ENCODE measurements at regions not wholly inside any gene's neighbourhood (a gene's known extent, or its start where the extent isn't known, plus 50 kb on each side); places are given as distances from the start of the nearest gene placed in this dataset.

- no peaks in the 10 kb centered on the region; the same call in 1 of the 2 replicates for H3K9me2 ChIP-seq (ENCODE audit: insufficient read depth)
- H2AFZ ChIP-seq, result no peak overlapping the region
- no peaks in the 10 kb centered on the region for H3K36me3 Mint-ChIP-seq (ENCODE audit: low read depth)
- no peaks in the 10 kb centered on the region for H3K36me3 ChIP-seq (ENCODE audit: insufficient read depth)
- DNase-seq (ENCODE audit: low spot score) (peak; percentile 18), ATAC-seq (peak; percentile 32; the same call in 2 of the 3 replicates)
- no peaks in the 10 kb centered on the region for H4K20me1 ChIP-seq (replicated peaks; ENCODE audit: insufficient read depth)
- H3F3A ChIP-seq (replicated peaks; ENCODE audit: low read depth), result no peaks in the 10 kb centered on the region
- H3K4me1 ChIP-seq (ENCODE audit: insufficient read depth), result no peaks in the 10 kb centered on the region
- no peak overlapping the region for H3K4me3 Mint-ChIP-seq
- peaks cover 2% of the 10 kb centered on the region for H3K27me3 Mint-ChIP-seq (ENCODE audit: insufficient read depth, low read depth, poor library complexity)
- no peaks in the 10 kb centered on the region for H3K79me2 ChIP-seq (replicated peaks; ENCODE audit: insufficient read depth)
- no peak overlapping the region for H3K4me2 ChIP-seq
- H3K4me3 ChIP-seq, result no peak overlapping the region
- no peaks in the 10 kb centered on the region for H3K9me3 Mint-ChIP-seq
- peaks cover 3% of the 10 kb centered on the region; the same call in 1 of the 3 replicates for H3K4me1 Mint-ChIP-seq
- no peak overlapping the region for H3K27ac ChIP-seq (ENCODE audit: low read depth)
- no peaks in the 10 kb centered on the region for H3K27me3 ChIP-seq (ENCODE audit: insufficient read depth)
- no peak overlapping the region; the same call in 1 of the 2 replicates for H3K27ac Mint-ChIP-seq
- TF ChIP-seq EZH2phosphoT487 (IDR thresholded peaks at IDR 0.05; ENCODE audit: unreplicated experiment), result no peak
- no peak for TF ChIP-seq POLR2AphosphoS5 (IDR thresholded peaks at IDR 0.05; ENCODE audit: low read depth)
- no peak for TF ChIP-seq EZH2 (IDR thresholded peaks at IDR 0.05; ENCODE audit: low read depth, unreplicated experiment)
- TF ChIP-seq ZNF462 (CRISPR knock-in tag; IDR thresholded peaks at IDR 0.05), result no peak
- TF ChIP-seq ZNF114 (CRISPR knock-in tag; IDR thresholded peaks at IDR 0.05), result no peak
- no peak for TF ChIP-seq ZNF331 (CRISPR knock-in tag; IDR thresholded peaks at IDR 0.05; ENCODE audit: low read depth)
- TF ChIP-seq CREB1 (CRISPR knock-in tag; IDR thresholded peaks at IDR 0.05; ENCODE audit: low read depth), result no peak
- no peak for TF ChIP-seq CTCF (conservative IDR thresholded peaks at IDR 0.05; ENCODE audit: low read depth in 2 of 2)
- TF ChIP-seq STAT1 (IDR thresholded peaks at IDR 0.05; ENCODE audit: unreplicated experiment), result no peak
- no peak for TF ChIP-seq NANOG (IDR thresholded peaks at IDR 0.05; ENCODE audit: borderline replicate concordance)
- no peak for TF ChIP-seq REST (IDR thresholded peaks at IDR 0.05; ENCODE audit: unreplicated experiment)
- TF ChIP-seq JUNB (IDR thresholded peaks at IDR 0.05; ENCODE audit: unreplicated experiment), result no peak
- no peak for TF ChIP-seq ETS1 (IDR thresholded peaks at IDR 0.05)
Observed at GRCh38 chr14:40074169-40074568, 641.9 kb upstream of the FBXO33 start.

Data from GM23338 (cell line).